Activated T-cell treated with anti-CD3 and anti-CD28 coated beads for 24 hours (primary cell): ENCODE measurements at regions not wholly inside any gene's neighbourhood (a gene's known extent, or its start where the extent isn't known, plus 50 kb on each side); places are given as distances from the start of the nearest gene placed in this dataset.
"Not testable (repeated sequence)": the region's sequence is repeated elsewhere in the genome, so short reads cannot be mapped to it uniquely, and the experiment has no call there.

Source experiments
- DNase-seq: peaks from one replicate; pipeline ENCODE4 v3.0.0-alpha.2; 2020; ENCODE audit warnings: low read depth

DNA sequence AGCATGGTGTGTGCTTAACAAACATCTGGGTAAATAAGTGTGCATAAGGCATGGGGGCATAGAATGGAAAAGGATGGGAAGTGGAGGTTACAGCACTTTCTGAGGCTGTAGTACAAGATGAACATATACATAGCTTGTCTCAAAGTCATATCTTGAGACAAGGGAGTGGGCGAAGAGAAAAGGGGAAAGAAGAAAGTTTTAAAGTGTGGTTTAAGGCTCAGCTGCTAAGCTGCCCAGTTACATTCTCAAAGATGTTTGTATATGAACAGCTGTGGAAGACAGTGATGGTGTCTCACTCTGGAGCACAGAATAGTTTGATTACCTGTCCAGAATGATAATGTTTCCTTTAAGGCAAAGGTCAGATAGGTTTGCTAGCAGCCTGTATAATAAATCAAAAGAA is 61.9 kb upstream of the LANCL2 start:
- no peak for DNase-seq

GRCh38 chr7:55304018-55304762 is 60.9 kb upstream of the LANCL2 start:
- DNase-seq, result no peak

GRCh38 chr7:55305135-55305534 is 60.0 kb upstream of the LANCL2 start:
- DNase-seq, result no peak

GRCh38 chr7:55306331-55306730 is 58.8 kb upstream of the LANCL2 start:
- DNase-seq, result no peak

GRCh38 chr7:55307123-55307916 is 57.8 kb upstream of the LANCL2 start:
- DNase-seq, result no peak

GRCh38 chr7:55308186-55308929 is 56.8 kb upstream of the LANCL2 start:
- DNase-seq, result no peak

- DNase-seq, result peak; percentile 51
Observed at GRCh38 chr7:55309040-55309991, 55.8 kb upstream of the LANCL2 start.

DNA sequence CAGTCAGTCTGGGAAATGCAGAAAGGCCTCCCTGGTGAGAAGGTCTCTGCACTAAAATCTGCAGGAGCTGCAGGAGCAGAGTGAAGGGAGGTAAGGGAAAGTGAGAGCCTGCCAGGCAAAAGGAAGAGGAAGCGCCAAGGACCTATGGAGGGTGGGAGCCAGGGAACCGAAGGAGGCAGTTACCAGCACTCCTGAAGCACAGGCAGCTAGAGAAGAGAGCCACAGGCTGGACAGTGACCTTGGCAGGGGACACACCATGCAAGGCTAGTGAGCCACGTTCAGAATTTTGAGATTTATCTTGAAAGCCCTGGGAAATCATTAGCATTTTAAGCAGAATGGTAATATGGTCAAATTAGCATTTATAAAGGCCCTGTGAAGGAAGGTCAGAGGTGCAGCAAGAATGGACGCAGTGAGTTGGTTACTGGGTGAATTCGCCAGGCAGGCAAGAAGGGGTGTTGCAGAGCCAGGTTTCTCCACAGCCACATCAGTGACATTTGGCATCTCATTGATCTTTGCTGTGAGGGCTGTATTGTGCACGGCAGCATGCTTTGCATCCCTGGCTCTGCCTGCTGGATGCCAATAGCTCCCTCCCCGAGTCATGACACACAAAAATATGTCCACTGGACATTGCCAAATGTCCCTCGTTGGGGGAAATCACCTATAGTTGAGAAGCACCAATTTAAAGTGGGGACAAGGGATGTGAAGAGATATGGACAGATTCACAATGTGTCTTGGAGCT is 54.7 kb upstream of the LANCL2 start:
- no peak for DNase-seq

DNA sequence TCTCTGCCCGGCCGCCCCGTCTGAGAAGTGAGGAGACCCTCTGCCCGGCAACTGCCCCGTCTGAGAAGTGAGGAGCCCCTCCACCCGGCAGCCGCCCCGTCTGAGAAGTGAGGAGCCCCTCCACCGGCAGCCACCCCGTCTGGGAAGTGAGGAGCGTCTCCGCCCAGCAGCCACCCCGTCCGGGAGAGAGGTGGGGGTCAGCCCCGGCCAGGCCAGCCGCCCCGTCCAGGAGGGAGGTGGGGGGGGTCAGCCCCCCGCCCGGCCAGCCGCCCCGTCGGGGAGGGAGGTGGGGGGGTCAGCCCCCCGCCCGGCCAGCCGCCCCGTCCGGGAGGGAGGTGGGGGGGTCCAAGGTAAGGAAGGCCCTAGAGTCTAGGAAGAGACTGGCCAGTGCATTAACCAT is 53.2 kb upstream of the LANCL2 start:
- DNase-seq, result not testable (repeated sequence)

DNA sequence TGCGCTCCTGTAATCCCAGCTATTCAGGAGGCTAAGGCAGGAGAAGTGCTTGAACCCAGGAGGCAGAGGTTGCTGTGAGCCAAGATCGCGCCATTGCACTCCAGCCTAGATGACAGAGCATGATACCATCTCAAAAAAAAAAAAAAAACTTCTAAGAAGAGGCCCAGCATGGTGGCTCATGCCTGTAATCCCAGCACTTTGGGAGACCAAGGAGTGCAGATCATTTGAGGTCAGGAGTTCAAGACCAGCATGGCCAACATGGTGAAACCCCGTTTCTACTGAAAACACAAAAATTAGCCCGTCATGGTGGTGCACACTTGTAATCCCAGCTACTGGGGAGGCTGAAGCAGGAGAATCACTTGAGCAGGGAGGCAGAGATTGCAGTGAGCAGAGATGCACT is 51.5 kb upstream of the LANCL2 start:
- DNase-seq, result not testable (repeated sequence)

DNA sequence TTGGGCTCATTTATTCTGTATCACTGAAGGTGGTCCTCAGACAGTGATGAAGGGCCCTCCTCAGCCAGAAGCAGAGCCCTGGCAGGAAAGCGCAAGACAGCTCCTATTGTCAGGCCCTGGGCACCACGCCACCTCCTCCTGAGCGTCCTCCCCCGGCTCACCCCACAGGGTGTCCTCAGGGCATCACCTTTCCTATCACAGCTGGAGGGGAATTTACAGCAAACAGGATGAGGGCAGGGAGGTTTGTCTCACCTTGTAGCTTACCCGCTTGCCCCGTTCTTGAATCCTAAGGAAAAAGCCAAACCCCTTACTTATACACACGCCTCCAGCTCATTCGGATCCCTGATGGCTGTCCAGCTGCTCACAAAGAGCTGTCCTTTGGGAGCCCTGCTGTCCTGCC is 50.2 kb upstream of the LANCL2 start:
- DNase-seq, result no peak
